NCI-H82 treated with DMSO at 0.1 percent for 48 hours (cell line): ENCODE measurements at regions not wholly inside any gene's neighbourhood (a gene's known extent, or its start where the extent isn't known, plus 50 kb on each side); places are given as distances from the start of the nearest gene placed in this dataset.

Experiments
- DNase-seq: peaks from one replicate; lab custom pipeline; 2025; ENCODE audit not compliant: unreplicated experiment; lab: John Stamatoyannopoulos, UW

GRCh38 chr10:62453274-62453673 is 79.1 kb downstream of the ZNF365 start:
- no peak for DNase-seq

GRCh38 chr10:62454687-62455397 is 80.7 kb downstream of the ZNF365 start:
- no peak for DNase-seq

GRCh38 chr10:62456611-62457101 is 82.5 kb downstream of the ZNF365 start:
- no peak for DNase-seq

- DNase-seq: no peak
Measured at GRCh38 chr10:62457196-62457595, 83.0 kb downstream of the ZNF365 start.

- no peak for DNase-seq
Measured at GRCh38 chr10:62457598-62457997, 83.4 kb downstream of the ZNF365 start.

GRCh38 chr10:62459072-62459471 is 84.9 kb downstream of the ZNF365 start:
- no peak for DNase-seq

GRCh38 chr10:62459500-62459899 is 85.3 kb downstream of the ZNF365 start:
- DNase-seq: no peak

GRCh38 chr10:62460393-62460792 is 86.2 kb downstream of the ZNF365 start:
- DNase-seq: no peak

- no peak for DNase-seq
Measured at GRCh38 chr10:62461120-62461519, 87.0 kb downstream of the ZNF365 start.

- no peak for DNase-seq
Measured at GRCh38 chr10:62462461-62462860, 88.3 kb downstream of the ZNF365 start.

GRCh38 chr10:62463364-62463763 is 89.2 kb downstream of the ZNF365 start:
- no peak for DNase-seq

- DNase-seq: no peak
Measured at GRCh38 chr10:62464308-62464707, 90.1 kb downstream of the ZNF365 start.

GRCh38 chr10:62466590-62466989 is 92.4 kb downstream of the ZNF365 start:
- no peak for DNase-seq

- no peak for DNase-seq
Measured at GRCh38 chr10:62467527-62467926, 93.4 kb downstream of the ZNF365 start.

- DNase-seq: no peak
Measured at GRCh38 chr10:62471711-62472110, 97.5 kb downstream of the ZNF365 start.

GRCh38 chr10:62473241-62473640 is 99.1 kb downstream of the ZNF365 start:
- DNase-seq: no peak

- no peak for DNase-seq
Measured at GRCh38 chr10:62475551-62475950, 101.4 kb downstream of the ZNF365 start.

- no peak for DNase-seq
Measured at GRCh38 chr10:62479523-62479922, 105.4 kb downstream of the ZNF365 start.

GRCh38 chr10:62480196-62480595 is 106.0 kb downstream of the ZNF365 start:
- DNase-seq: no peak

GRCh38 chr10:62482581-62482980 is 108.4 kb downstream of the ZNF365 start:
- no peak for DNase-seq

GRCh38 chr10:62491597-62491996 is 117.4 kb downstream of the ZNF365 start:
- no peak for DNase-seq

GRCh38 chr10:62492012-62492869 is 118.1 kb downstream of the ZNF365 start:
- no peak for DNase-seq
